ENCODE measurements at regions not wholly inside any gene's neighbourhood (a gene's known extent, or its start where the extent isn't known, plus 50 kb on each side); places are given as distances from the start of the nearest gene placed in this dataset.

- TF ChIP-seq CTCF (IDR thresholded peaks at IDR 0.05; ENCODE audit: borderline replicate concordance, extremely low read depth, low read length, poor library complexity, severe bottlenecking): no peak
- TF ChIP-seq EZH2 (IDR thresholded peaks at IDR 0.05; ENCODE audit: borderline replicate concordance, low read depth, low read length, severe bottlenecking): no peak
These were observed 54.9 kb upstream of the BZW1 start for GRCh38 chr2:200756618-200757321.

All from DND-41 (cell line).